Ovary (tissue), 3 donors: ENCODE measurements at regions not wholly inside any gene's neighbourhood (a gene's known extent, or its start where the extent isn't known, plus 50 kb on each side); places are given as distances from the start of the nearest gene placed in this dataset.

Source experiments
- POLR2A ChIP-seq: fragments of 450-650 bp; IDR thresholded peaks from one replicate; pipeline ENCODE4 v1.6.1; 2017; ENCODE audit warnings: antibody characterized with exemption, mild to moderate bottlenecking, moderate library complexity
- TF ChIP-seq, protein P1 (sequence below), 3 donors: fragments of 450-650 bp in 2 of 3; fragments of 200-600 bp in 1 of 3; IDR thresholded peaks; one replicate each; pipeline versions ENCODE4 v1.5.1 to v1.8.0; 2016 to 2022; ENCODE audit warnings: antibody characterized with exemption in 3 of 3, mild to moderate bottlenecking in 1 of 3
- donor health status: DM: no; HTN: no; CAD: no.

GRCh38 chr11:15818132-15818842 lies 538.1 kb downstream of the SOX6 start:
- TF ChIP-seq, protein P1, sequence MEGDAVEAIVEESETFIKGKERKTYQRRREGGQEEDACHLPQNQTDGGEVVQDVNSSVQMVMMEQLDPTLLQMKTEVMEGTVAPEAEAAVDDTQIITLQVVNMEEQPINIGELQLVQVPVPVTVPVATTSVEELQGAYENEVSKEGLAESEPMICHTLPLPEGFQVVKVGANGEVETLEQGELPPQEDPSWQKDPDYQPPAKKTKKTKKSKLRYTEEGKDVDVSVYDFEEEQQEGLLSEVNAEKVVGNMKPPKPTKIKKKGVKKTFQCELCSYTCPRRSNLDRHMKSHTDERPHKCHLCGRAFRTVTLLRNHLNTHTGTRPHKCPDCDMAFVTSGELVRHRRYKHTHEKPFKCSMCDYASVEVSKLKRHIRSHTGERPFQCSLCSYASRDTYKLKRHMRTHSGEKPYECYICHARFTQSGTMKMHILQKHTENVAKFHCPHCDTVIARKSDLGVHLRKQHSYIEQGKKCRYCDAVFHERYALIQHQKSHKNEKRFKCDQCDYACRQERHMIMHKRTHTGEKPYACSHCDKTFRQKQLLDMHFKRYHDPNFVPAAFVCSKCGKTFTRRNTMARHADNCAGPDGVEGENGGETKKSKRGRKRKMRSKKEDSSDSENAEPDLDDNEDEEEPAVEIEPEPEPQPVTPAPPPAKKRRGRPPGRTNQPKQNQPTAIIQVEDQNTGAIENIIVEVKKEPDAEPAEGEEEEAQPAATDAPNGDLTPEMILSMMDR (IDR thresholded peaks at IDR 0.05), result no peak
- TF ChIP-seq POLR2A, result no peak
